RKO (cell line): ENCODE measurements at regions not wholly inside any gene's neighbourhood (a gene's known extent, or its start where the extent isn't known, plus 50 kb on each side); places are given as distances from the start of the nearest gene placed in this dataset.
"Not testable (repeated sequence)": the region's sequence is repeated elsewhere in the genome, so short reads cannot be mapped to it uniquely, and the experiment has no call there.

Source experiments
- DNase-seq: peaks from one replicate; pipeline ENCODE4 v3.0.0-alpha.2; 2016; ENCODE audit warnings: low spot score

DNA sequence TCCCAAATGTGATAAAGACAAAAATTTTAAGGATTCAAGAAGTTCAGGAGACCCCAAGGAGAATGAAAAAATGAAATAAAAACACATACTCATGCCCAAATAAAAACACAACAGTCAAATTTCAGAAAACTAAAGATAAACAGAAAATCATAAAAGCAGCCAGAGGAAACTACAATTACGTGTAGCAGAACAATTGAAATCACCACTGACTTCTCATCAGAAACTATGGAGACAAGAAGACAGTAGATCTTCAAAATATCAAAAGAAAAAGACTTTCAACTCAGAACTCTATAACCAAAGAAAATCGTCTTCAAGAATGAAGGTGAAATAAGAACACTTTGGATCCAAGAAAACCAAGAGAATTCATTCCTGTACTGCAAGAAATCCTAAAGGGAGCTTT is 54.9 kb downstream of the DIO3 start:
- no peak for DNase-seq

DNA sequence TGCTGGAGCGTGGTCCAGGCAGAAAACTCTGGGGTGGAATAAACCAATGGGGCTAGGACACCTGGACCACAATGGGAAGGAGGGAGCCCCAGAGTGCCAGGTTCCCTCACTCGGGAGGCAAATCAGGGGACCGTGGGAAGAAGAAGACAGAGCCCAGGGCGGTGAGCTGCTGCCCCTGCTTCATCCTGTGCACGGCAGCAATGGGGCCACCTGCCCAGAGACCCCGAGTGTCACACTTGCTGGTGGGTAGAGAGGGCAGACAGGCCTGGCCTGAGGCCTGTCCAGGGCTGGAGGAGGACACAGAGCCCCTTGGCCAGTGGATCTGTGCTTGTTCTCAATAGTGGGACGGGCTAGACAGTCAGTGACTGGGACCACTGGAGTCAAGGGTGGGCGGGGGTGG is 58.2 kb downstream of the DIO3 start:
- no peak for DNase-seq

DNA sequence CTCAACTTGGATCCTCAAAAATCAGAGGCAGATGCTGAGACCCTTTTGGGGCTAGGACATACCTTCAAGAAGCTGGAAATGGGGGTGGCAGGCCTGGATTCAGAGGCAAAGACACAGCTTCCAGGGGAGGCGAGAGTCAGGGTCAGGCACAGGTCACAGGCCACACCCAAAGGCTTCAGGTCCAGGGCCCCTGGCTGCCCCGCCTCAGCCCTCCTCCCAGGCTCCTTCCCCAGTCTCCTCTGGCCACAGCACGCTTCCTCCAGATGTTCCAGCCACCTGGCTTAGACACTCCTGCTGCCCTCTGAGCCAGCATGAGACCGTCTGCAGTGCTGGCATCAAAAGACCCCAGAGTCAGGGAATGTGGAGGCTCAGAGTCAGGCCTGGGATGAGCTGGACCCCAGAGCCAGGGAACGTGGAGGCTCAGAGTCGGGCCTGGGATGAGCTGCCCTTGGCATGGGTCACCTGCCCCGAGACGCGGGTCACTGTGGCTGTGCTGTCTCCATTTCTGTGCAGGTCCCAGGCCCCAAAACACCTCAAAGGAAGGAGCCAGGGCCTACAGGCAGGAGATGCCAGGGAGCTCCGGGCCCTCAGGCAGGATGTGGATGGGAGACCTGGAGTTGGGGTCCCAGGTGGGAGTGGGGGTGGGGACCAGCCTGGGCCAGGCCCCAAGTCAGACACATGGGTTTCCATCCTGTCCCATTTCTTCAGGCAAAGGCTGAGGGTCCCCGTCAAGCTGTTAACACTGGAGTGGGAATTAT is 58.9 kb downstream of the DIO3 start:
- no peak for DNase-seq

DNA sequence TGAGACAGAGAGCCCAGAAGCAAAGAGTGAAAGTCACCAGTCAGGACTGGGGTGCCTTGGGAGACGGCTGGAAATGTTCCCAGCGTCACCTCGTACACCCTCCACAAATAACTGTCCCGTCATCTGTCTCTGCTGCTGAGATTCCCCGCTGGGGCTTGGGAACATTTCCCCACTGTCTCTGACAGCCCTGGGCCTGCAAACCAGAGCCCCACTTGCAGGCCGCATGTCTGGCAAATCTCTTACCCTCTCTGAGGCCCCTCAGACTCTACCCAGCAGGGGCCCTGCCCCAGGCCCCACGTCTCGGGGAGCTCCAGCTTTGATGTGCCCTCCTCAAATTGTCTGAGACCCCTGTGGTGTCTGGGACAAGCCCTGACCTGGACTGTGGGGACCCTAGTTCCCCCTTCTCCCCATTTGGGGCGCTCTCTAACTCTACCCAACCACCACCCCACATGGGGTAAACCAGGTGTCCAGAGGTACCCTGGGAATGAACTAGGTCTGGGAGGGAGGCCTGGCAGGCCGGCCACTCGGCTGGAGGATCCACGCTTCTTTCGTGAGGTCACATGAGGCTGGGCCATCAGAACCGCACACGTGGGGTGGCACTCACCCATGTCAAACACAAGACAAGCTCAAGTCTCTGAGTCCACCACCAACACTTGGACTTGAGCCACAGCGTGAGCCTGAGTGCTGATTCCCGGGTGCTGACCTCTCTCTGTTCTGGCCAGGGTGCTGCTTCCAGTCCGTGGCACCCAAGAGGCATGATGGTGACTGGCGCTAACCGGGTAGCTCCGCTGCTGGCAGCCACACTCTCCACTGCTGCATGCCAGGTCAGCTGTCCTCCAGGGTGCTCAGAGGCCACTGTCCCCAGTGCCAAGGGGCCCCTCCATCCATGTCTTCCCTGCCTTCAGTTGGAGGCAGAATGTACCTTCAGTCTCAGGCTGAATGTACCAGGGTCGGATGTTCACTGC is 59.8 kb downstream of the DIO3 start:
- DNase-seq = no peak

DNA sequence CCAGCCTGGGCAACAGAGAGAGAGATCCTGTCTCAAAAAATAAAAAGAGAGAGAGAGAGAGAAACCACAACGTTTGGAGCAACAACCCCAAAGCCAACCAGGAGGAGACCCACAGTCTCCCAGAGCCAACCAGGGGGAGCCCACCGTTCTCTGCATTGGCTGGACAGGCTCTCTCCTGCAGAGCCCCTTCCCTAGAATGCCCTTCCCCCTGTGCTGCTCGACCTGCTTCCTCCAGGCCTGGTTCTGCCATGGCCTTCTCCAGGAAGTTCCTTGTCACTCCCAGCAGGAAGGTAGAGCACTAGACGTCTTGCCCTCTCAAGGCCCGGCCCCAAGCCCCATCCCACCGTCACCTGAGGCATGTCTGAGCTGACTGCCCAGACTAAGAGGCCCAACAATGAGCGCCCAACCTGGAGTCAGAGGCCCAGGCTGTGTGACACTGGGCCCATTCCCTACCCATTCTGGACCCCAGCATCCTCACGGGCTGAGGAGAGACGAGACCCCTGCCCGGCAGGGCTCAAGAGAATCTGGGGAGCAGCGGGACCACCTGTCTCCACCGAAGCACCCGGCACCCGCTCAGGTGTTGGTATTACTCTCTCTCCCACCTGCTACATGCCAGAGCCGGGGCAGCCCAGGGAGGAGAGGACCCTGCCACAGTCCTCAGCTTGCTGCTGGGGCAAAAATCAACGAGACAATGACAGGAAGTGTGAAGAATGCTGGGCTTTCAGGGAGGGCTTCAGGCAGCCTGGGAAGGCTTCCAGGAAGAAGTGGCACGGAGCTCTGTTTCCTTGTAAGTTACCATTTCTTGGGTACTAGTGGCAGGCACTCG is 61.2 kb downstream of the DIO3 start:
- DNase-seq = no peak

DNA sequence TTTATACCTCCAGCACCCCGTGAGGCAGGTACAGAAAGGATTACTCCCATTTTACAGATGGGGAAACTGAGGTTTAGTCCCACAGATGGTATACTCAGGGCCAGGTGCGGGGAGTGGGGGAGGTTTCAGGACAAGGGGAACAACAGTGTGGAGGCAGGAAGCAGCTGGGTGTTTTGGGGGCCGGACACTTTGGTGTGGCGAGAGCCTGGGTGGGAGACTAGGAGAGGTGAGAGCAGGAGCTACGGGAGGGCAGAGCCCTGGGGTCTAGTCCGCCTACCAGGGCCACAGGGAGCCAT is 61.7 kb downstream of the DIO3 start:
- no peak for DNase-seq

DNA sequence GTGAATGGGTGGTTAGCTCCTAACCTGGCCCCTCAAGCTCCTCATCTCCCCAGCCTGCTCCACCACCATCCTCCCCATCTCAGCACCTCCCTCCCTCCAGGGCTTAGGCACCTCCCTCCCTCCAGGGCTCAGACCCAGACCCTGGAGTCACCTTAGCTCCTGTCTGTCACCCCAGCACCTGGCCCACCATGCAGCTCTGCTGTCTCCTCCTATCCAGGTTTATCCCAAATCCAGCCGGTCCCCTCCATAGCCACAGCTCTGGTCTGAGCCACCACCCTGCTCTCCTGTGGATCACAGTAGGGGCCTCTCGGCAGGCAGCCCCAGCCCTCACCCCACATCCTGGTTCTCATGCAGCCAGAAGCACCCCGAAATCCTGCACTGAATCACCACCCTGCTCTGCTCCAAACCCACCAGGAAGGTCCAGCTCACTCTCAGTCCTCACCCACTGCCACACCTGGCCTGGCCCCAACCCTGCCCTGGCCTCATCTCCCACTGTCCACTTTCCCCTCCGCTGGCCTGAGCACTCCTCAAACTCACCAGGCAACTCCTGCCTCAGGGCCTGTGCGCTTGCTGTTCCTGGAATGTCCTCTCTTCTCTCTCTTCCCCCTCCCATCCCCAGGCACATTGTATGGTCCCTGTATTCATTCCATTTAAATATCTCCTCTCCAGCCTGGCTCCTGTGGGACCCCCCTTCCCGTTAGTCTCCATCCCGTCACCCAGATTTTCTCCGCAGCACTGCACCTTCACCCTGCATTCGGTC is 62.6 kb downstream of the DIO3 start:
- no peak for DNase-seq

DNA sequence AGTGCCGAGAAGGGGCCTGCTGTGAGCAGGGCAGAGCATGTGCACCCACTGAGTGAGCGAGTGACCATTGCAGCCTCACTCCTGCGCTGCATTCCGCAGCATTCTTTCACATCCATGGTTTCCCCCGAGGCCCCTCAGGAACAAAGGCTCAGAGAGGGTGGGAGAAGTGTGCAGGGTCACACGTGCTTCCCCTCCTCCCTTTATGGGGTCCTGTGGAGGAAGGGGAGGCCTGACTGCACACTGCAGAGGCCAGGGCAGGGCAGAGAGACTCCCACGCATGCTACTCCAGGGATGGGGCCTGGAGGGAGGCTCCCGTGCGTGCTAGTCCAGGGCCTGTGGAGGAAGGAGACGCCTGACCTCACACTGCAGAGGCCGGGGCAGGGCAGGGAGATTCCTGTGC is 63.2 kb downstream of the DIO3 start:
- DNase-seq = no peak

DNA sequence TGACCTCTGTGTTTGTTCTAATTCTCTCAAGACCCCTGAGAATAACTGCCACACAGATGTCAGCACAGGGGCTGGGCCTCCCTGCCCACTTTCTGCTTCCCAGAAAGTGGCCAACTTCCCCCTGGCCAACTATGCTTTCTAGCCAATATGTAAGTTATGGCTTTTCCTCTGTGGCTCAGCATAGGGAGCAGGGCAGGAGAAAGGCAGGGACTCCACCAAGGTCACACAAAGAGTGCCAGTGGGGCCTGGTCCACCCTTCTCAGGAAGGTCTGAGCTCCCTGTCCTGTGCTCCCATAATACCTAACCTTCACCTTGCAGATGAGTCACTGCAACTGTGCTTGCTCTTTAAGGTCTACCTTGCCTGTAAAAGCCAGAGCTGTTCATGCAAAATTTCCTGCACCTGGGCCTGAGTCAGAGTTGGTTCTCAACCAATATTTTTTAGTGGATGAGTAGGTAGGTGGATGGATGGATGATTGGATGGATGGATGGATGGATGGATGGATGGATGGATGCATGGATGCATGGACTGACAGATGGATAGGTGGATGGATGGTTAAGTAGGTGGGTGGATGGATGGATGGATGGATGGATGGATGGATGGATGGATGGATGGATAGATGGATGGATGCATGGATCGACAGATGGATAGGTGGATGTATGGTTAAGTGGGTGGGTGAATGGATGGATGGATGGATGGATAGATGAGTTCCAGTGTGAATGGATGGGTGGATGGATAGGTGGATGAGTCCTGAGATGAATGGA is 64.2 kb downstream of the DIO3 start:
- no peak for DNase-seq

DNA sequence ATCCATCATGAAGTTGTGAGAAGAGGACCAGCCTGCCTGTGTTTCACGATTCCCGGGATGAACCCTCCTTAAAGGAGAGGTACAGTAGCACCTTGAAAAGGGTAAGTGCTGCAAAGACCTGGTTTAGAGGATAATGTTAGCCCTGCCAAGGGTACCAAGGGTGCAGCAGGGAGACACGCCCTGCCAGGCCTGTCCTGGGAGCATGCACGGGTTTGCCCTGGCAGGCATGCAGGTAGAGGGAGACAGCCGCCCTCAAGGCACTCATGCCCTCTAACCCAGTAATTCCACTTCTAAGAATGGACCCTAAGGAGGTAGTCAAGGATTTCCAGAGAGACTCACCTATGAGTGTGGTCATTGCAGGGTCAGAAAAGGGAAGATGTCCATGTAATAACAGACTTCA is 65.0 kb downstream of the DIO3 start:
- DNase-seq = no peak

DNA sequence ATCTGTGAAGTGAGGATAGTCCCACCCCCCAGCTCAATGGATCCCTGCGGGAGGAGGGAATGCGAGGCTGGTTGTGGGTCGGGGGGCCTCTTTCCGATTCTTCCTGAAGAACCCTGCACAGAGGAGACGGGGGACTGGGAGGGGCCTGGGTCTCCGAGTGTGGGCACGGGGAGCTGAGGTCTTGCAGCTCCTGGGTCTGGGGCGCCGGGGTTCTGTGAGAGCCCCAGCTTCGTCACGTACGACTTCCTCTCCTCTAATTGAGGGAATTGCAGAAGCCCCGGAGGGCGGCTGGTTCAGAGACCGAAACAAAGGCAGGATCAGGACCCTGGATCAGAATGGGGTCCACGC is 66.6 kb downstream of the DIO3 start:
- DNase-seq = no peak

DNA sequence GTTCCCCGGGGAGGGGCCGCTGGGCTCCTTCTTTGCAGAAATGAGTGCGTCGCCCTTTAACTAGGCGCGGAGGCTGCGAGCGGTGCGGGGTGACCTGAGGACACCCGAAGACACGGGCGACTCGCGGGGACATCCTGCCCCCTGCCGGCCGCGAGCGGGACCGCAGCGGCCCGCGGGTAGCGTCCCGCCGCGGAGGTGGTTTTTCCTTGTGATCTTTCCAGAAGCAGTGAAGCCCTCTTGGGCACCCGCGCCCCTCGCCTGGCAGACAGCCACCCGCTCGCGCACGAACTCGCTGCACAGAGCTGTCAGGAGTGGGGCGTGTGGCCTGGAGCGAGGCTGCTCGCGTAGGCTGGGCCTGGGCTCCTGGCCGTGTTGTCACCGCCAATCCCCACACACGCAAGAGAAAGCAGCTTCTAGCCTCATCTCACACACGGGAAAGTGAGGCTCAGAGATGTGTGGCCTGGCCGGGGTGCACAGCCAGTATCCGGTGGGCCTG is 67.2 kb downstream of the DIO3 start:
- DNase-seq = peak; percentile 59

DNA sequence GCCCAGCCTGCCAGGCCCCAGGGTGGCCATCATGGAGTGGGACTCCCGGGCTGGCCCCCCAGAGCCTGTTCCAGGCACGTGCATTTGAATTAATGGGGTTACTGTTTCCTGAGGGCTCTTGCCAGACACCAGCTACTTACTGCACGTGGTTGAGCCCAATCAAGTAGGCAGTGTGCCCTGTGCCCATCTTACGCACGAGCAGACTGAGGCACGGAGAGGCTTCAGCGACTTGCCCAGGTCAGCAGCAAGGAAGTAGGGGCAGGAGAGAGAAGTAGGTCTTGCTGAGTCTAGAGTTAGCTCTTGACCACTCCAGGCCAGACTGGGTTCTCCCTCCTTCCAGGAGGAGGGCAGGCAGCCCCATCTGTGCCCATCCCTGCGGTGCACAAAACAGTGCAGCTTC is 67.7 kb downstream of the DIO3 start:
- DNase-seq = no peak

DNA sequence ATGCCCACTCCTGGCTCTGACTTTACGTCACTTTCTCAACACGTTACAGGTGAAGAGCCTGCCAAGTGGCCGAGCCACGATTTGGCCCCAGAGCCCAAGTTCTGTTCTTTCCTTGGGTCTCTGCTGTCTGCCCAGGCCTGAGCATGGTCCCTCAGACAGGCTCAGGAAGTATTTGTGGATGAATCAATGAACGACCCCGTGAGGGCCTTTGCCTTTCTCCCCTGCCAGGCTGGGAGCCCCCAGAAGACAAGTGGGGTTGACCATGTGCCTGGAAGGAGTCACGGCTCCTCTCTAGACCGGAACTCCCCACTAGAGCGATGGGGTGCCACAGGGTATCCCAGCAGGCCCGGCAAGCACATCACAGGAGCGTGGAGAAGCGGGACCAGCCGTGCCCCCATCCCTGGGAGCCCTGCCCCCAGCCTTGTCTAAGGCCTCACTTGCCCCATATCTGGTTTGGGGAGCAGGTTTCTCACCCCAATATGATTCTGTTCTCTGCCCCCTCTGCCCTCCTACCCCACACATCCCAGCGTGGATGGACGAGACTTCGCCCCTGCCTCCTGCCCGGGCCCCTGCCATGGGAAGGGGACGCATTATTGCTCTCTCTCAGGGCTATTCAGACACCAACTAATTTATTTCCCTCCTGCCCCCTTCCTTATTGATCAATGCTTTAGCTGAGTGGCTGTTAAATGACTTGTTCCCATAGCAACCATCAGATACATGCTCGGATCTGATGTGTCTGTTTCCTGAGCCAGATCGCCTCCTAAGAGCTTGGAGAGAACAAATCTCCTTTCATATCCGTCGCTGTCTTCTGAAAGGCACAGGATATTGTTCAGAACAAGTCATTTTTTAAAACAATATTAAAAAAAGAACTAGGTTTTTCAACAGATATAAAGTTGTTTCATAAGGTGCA is 69.0 kb downstream of the DIO3 start:
- no peak for DNase-seq

DNA sequence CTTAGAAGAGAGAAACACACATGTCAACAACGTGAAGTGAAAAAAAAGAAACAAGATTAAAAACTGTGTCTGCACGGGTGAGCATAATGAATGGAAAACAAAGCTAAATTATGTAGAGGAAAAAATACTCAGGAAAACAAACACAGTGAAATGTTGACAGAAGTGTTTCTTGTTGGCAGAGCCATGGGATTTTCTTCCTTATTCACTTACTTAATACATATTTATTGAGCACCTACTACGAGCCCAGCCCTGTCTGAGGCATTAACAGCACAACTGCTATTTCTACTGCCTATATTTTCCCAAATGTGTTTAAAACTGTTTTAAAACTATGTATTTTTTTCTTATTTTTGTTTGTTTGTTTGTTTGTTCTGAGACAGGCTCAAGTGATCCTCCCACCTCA is 69.9 kb downstream of the DIO3 start:
- no peak for DNase-seq

DNA sequence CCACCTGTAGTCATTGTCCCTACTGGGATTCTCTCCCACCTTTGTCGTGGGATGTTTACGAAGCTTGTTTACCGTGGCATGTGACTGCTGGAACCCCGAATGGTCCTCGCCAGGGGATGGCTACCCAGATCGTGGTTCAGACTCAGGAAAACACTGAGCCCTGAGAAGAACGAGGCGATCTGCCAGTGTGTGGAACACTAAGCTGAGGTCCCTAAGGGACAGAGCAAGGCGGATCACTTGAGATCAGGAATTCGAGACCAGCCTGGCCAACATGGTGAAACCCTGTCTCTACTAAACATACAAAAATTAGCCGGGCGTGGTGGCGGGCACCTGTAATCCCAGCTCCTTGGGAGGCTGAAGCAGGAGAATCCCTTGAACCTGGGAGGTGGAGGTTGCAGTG is 70.7 kb downstream of the DIO3 start:
- not testable (repeated sequence) for DNase-seq

DNA sequence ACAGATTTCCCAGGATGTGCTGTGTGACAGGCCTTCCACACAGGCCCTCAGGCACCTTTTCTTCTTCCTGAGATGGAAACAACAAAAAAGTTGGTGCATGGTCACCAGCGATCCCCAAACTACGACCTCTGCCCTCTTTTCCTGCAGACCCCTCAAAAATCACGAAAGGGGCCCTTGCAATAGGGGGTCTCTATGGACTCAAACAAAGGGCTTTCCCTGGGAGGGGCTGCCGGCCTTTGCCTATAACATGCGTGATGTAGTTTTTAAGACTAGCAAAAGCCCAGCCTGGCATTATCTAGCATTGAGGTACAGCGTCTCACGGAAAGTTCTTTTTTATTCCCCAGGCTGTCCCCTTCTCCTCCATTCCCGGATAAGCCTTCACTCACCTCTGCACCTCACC is 71.2 kb downstream of the DIO3 start:
- no peak for DNase-seq

DNA sequence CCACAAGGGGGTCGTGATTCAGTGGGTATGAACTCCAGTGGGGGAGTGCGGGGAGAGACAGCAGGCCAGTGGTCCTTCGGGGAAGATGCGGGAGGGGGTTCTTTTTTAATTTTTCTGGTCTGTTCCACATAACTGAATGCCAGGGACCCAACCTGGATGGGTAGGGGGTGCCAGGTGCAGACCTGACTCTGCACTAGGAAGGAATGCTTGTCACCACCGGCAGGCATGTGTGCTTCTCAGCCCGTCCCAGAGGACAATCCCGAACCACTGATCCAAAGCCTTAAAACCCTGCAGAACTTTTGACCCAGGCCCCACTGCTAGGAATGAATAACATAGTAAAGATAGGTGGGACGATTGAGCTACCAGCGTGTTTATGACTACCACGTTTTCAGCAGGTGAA is 72.0 kb downstream of the DIO3 start:
- DNase-seq = no peak

DNA sequence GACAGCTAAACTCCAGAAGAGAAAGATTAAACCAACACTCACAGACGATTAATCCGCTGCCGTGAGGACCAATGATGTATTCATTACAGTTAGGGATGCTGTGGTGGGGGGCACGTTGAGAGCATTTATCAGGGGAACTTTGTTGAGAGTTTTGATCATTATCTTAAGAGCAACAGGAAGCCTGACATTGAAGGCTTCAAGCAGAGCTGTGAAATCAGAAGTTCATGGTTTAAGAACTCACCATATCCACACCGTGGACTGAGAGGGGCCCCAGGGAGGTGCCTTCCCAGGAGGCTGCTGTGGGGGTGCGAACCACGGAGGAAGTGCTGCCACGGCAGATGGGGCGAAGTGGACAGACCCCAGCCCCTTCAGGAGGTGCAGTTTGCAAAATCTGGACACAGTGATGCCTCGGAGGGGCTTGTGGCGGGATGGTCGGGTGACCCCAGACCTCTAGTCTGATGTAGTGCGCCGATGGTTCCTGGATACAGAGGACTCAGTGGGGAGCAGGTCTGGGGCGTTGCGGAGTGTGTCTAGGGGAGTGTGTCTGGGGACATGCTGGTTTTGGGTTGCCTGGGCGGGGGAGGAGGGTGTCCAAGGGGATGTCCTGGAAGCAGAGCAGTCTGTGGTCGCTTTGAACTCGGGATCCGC is 73.0 kb downstream of the DIO3 start:
- DNase-seq = no peak
